GM18868 (cell line): ENCODE measurements at regions not wholly inside any gene's neighbourhood (a gene's known extent, or its start where the extent isn't known, plus 50 kb on each side); places are given as distances from the start of the nearest gene placed in this dataset.

Experiments used
- ATAC-seq: cut with Tn5 transposase; IDR thresholded peaks from one replicate; pipeline ENCODE4 v1.9.1; 2021; ENCODE audit warnings: mild to moderate bottlenecking, moderate library complexity; ENCODE audit not compliant: unreplicated experiment

- no peak for ATAC-seq
Measured at GRCh38 chr12:116654226-116654743, 83.6 kb downstream of the SPRING1 start.

DNA sequence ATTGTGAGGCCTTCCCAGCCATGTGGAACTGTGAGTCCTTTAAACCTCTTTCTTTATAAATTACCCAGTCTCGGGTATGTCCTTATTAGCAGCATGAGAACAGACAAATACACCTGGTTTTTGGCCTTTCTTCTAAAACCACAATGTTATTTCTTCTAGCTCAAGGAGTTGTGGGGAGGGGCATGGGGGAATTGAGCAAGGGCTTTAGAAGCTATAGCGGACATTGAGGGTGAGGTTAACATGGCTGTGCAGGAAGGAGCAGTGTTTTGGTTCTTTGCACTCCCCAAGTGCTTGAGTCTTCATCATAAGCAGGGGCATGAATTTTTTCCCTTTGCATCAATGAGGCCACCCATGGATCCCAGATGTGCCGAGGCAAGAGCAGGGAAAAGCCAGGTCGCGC is 86.8 kb downstream of the SPRING1 start:
- ATAC-seq, result no peak

- ATAC-seq, result no peak
Measured at GRCh38 chr12:116650585-116651087, 87.2 kb downstream of the SPRING1 start.

DNA sequence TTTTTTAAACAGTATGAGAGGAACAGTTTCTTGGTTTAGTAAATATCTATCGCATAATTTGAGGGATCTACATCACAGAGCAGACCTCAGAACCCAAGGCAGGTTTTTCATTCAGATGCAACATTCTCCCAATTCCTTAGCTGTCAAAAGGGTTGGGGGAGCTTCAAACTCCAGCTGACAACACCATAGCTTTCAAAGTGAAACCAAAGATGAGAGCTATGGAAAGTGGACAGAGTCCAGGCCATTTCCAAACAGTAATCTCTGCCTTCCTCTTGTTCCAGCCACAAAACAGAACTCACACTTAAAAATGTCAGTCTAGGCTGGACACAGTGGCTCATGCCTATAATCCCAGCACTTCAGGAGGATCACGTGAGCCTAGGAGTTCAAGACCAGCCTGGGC is 87.8 kb downstream of the SPRING1 start:
- no peak for ATAC-seq

DNA sequence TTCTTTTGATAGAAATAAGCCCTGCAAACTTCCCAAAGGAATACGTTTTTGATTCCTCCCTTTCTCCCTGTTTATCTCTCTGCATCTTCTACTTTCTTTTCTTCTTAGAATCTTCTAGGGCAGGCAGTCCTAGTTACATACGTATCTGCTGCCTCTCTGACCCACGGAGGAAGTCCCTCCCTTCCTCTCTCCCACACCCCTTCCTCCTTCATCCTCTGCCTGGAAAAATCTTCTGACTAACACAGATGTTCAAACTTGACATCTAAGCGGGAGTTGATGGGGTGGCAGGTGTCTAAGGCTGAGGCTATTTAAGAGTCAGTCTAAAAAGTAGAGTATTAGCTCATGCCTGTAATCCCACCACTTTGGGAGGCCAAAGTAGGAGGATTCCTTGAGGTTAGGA is 88.6 kb downstream of the MAP1LC3B2 start:
- ATAC-seq, result no peak

GRCh38 chr12:116646901-116647300 is 87.7 kb downstream of the MAP1LC3B2 start:
- no peak for ATAC-seq

GRCh38 chr12:116644806-116645205 is 85.6 kb downstream of the MAP1LC3B2 start:
- ATAC-seq, result no peak

- ATAC-seq, result no peak
Measured at GRCh38 chr12:116642683-116643082, 83.5 kb downstream of the MAP1LC3B2 start.

GRCh38 chr12:116642106-116642505 is 82.9 kb downstream of the MAP1LC3B2 start:
- no peak for ATAC-seq

- no peak for ATAC-seq
Measured at GRCh38 chr12:116640281-116640680, 81.1 kb downstream of the MAP1LC3B2 start.

DNA sequence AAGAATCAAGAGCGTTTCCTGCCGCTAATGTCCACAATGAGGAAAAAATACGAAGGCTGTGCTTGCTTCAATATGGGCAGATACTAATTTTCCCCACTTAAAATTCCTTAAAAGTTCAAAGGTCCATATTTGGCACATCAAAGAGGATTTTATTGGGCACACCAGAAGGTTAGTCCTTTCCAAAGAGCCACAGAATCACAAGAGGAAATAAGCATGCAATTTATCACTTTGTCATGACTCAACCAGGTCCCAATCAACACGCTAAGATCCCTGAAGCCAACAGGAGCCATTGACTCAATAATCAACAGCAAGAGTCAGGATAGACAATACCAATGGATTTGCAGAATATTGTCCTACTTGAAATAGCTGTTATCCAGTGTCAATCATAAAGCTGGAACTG is 80.6 kb downstream of the MAP1LC3B2 start:
- no peak for ATAC-seq

GRCh38 chr12:116638376-116638775 is 79.2 kb downstream of the MAP1LC3B2 start:
- no peak for ATAC-seq

GRCh38 chr12:116637589-116638150 is 78.5 kb downstream of the MAP1LC3B2 start:
- ATAC-seq, result no peak

- no peak for ATAC-seq
Measured at GRCh38 chr12:116636608-116637519, 77.7 kb downstream of the MAP1LC3B2 start.

DNA sequence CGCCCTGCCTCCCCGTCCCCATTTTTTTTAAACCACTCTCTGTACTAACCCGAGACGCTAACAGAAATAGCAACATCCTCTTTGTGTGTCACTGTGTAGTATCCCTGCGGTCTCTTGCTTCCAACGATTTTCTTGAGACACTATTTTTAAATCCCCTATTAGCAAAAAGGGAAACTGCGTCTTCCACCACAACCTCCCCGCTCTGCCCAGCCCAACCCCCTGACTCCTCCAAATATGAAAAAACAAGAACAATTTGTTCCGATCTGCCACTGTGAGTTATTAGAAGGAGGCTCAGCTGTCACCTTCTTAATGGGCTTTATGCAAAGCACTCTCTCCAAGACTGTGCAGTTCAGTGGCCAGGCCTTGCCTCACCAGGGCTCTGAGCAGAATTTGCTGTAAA is 76.3 kb downstream of the MAP1LC3B2 start:
- ATAC-seq, result no peak

- ATAC-seq, result no peak
Measured at GRCh38 chr12:116633476-116633875, 74.3 kb downstream of the MAP1LC3B2 start.

GRCh38 chr12:116631619-116632018 is 72.4 kb downstream of the MAP1LC3B2 start:
- ATAC-seq, result no peak

GRCh38 chr12:116630762-116631161 is 71.6 kb downstream of the MAP1LC3B2 start:
- ATAC-seq, result no peak

GRCh38 chr12:116629480-116629879 is 70.3 kb downstream of the MAP1LC3B2 start:
- ATAC-seq, result no peak

DNA sequence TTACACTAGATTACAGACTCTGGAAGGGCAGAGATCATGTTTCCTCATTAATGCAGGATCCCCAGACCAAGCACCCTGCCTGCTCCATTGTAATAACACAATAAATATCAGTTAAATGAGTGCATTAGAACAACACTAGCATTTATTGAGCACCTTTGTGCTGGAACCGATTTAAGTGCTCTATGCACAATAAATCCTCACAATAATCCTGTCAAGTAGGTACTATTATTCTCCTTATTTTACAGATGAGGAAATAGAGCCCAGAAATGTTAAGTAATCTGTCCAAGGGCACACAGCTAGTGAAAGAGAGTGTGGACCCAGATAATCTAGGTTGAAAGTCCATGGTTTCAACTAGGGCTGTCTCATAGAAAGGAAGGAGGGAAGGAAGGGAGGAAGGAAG is 69.8 kb downstream of the MAP1LC3B2 start:
- ATAC-seq, result no peak

- ATAC-seq, result no peak
Measured at GRCh38 chr12:116628450-116628793, 69.2 kb downstream of the MAP1LC3B2 start.
